ENCODE measurements at regions not wholly inside any gene's neighbourhood (a gene's known extent, or its start where the extent isn't known, plus 50 kb on each side); places are given as distances from the start of the nearest gene placed in this dataset.

DNA sequence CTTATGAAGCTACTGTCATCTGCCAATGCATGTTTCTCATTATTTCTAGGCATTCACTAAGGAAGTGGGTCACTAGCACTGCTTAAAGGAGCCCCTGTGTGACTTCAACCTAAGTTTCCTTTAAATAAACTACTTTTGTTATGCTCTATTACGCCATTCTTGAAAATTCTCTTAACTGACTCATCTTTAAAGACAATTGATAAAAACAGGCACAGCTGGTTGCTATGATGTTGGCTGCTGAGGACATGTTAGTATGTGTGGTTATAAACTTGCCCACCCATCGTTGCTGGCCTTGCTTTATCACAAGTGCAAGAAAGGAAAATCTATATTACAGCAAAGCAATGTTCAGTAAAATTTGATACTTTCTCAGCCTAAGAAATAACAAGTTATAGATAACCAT is 75.8 kb upstream of the CNTNAP4 start:
- no peaks in the 10 kb centered on the region for H3K9me1 ChIP-seq (replicated peaks; ENCODE audit: control insufficient read depth, extremely low read depth, insufficient read depth, low read length)
- no peak overlapping the region for H3K4me3 ChIP-seq (replicated peaks in 1 of 3; ENCODE audit: insufficient read depth in 1 of 3, low read depth in 1 of 3, low read length in 3 of 3)
- intact Hi-C loops (cut with micrococcal nuclease), result no loop called here
- DNase-seq (ENCODE audit: low read depth, low spot score) (no peak), FAIRE-seq (no peak)
- no peak overlapping the region for H2AFZ ChIP-seq (ENCODE audit: low read depth, low read length)
- no peak overlapping the region for H3K9ac ChIP-seq (replicated peaks; ENCODE audit: extremely low read depth, insufficient read depth, low read length)
- CTCF ChIA-PET, result no interaction called here
- no peak overlapping the region for H3K27ac ChIP-seq (ENCODE audit: insufficient read depth, low read depth, low read length)
- H3K79me2 ChIP-seq (ENCODE audit: control insufficient read depth, insufficient read depth, low read length), result no peaks in the 10 kb centered on the region
- H3K4me2 ChIP-seq (ENCODE audit: insufficient read depth, low read length), result no peak overlapping the region
- no TSS peak for BruUV-seq (replicated peaks)
- no peaks in the 10 kb centered on the region for H3K9me3 ChIP-seq (replicated peaks; ENCODE audit: control insufficient read depth, insufficient read depth, low read length)
- no peaks in the 10 kb centered on the region for H4K20me1 ChIP-seq (replicated peaks; ENCODE audit: control insufficient read depth, extremely low read depth, insufficient read depth, low read length)
- H3K4me1 ChIP-seq (ENCODE audit: control insufficient read depth, extremely low read depth, insufficient read depth, low read length), result no peaks in the 10 kb centered on the region
- H3K36me3 ChIP-seq (ENCODE audit: control insufficient read depth in 2 of 2, extremely low read depth in 1 of 2, insufficient read depth in 2 of 2, low read length in 2 of 2), result no peaks in the 10 kb centered on the region
- POLR2A ChIA-PET, result no interaction called here
- TF ChIP-seq, protein P1, sequence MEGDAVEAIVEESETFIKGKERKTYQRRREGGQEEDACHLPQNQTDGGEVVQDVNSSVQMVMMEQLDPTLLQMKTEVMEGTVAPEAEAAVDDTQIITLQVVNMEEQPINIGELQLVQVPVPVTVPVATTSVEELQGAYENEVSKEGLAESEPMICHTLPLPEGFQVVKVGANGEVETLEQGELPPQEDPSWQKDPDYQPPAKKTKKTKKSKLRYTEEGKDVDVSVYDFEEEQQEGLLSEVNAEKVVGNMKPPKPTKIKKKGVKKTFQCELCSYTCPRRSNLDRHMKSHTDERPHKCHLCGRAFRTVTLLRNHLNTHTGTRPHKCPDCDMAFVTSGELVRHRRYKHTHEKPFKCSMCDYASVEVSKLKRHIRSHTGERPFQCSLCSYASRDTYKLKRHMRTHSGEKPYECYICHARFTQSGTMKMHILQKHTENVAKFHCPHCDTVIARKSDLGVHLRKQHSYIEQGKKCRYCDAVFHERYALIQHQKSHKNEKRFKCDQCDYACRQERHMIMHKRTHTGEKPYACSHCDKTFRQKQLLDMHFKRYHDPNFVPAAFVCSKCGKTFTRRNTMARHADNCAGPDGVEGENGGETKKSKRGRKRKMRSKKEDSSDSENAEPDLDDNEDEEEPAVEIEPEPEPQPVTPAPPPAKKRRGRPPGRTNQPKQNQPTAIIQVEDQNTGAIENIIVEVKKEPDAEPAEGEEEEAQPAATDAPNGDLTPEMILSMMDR (IDR thresholded peaks at IDR 0.05; ENCODE audit: extremely low read depth in 1 of 2, insufficient read depth in 1 of 2, low read depth in 1 of 2, low read length in 2 of 2), result no peak
- TF ChIP-seq GATA2 (IDR thresholded peaks at IDR 0.05; ENCODE audit: insufficient read depth, insufficient read length, low read depth, low read length), result no peak
- TF ChIP-seq EZH2 (IDR thresholded peaks at IDR 0.05; ENCODE audit: borderline replicate concordance, low read depth, low read length, severe bottlenecking), result no peak
- TF ChIP-seq FOS (IDR thresholded peaks at IDR 0.05; ENCODE audit: borderline replicate concordance, insufficient read depth, low read length), result no peak
- TF ChIP-seq JUN (IDR thresholded peaks at IDR 0.05; ENCODE audit: borderline replicate concordance, insufficient read depth, insufficient read length, low read depth), result no peak
- TF ChIP-seq, protein P2, sequence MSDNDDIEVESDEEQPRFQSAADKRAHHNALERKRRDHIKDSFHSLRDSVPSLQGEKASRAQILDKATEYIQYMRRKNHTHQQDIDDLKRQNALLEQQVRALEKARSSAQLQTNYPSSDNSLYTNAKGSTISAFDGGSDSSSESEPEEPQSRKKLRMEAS (IDR thresholded peaks at IDR 0.05; ENCODE audit: insufficient read depth, insufficient read length), result no peak
- no peak for TF ChIP-seq POLR2A (IDR thresholded peaks at IDR 0.05; ENCODE audit: low read depth, low read length)
- TF ChIP-seq MYC (IDR thresholded peaks at IDR 0.05; ENCODE audit: low read depth, low read length), result no peak
- no peak for TF ChIP-seq POLR2AphosphoS5 (IDR thresholded peaks at IDR 0.05; ENCODE audit: insufficient read depth, low read depth, low read length)
- no peaks in the 10 kb centered on the region for H3K27me3 ChIP-seq (ENCODE audit: control insufficient read depth in 2 of 2, insufficient read depth in 2 of 2, low read length in 2 of 2)
- dilution Hi-C loops (cut with MboI; ENCODE audit: extremely low pct_ligation_motif_present, low sequenced_read_pairs), result no loop called here

Data from endothelial cell of umbilical vein (primary cell).